ENCODE measurements at regions not wholly inside any gene's neighbourhood (a gene's known extent, or its start where the extent isn't known, plus 50 kb on each side); places are given as distances from the start of the nearest gene placed in this dataset.

GRCh38 chr6:165991341-165991740 lies 176.3 kb downstream of the TBXT start:
- no peak for DNase-seq
- no peaks in the 10 kb centered on the region for H3K4me1 ChIP-seq (ENCODE audit: control insufficient read depth in 2 of 2, insufficient read depth in 2 of 2, low read length in 2 of 2)
- POLR2A ChIA-PET = no interaction called here
- no peaks in the 10 kb centered on the region for H3K36me3 ChIP-seq (replicated peaks in 1 of 2; ENCODE audit: control extremely low read depth in 1 of 2, control insufficient read depth in 1 of 2, extremely low read depth in 1 of 2, insufficient read depth in 2 of 2, low read length in 1 of 2)
- no peak for ATAC-seq (ENCODE audit: low read depth)
- peaks cover 10% of the 10 kb centered on the region for H3K4me1 Mint-ChIP-seq
- no peak for TF ChIP-seq CTCF (IDR thresholded peaks at IDR 0.05)
- TF ChIP-seq EZH2 (IDR thresholded peaks at IDR 0.05; ENCODE audit: borderline replicate concordance, insufficient read depth, low read depth, low read length, poor library complexity, severe bottlenecking) = no peak
- peaks cover 0 to 4% (median 0%) of the 10 kb centered on the region in 3 donors for H3K9me3 ChIP-seq (ENCODE audit: control extremely low read depth in 1 of 3, control insufficient read depth in 2 of 3, insufficient read depth in 1 of 3, low read length in 2 of 3)
- no peak overlapping the region for H3K27ac ChIP-seq (ENCODE audit: low read length in 2 of 2)
- peaks cover 51% of the 10 kb centered on the region for H3K27me3 Mint-ChIP-seq
- WGBS (ENCODE audit: insufficient coverage) = 84% methylated on average over 14 of the region's 14 CpGs
- no peak overlapping the region for H3K27ac Mint-ChIP-seq
- H3K4me2 ChIP-seq (replicated peaks; ENCODE audit: low read depth, low read length, poor library complexity, severe bottlenecking) = no peak overlapping the region
- intact Hi-C loops (cut with micrococcal nuclease) = no loop called here
- H3K27me3 ChIP-seq (replicated peaks in 1 of 4; ENCODE audit: control extremely low read depth in 1 of 4, control insufficient read depth in 3 of 4, insufficient read depth in 4 of 4, low read length in 3 of 4) = peaks cover 0 to 26% (median 1%) of the 10 kb centered on the region in 4 experiments
- CTCF ChIA-PET = no interaction called here
- H3K9ac ChIP-seq (ENCODE audit: low read length) = no peak overlapping the region
- no peak overlapping the region for H3K4me3 ChIP-seq (ENCODE audit: control extremely low read depth in 1 of 5, extremely low read depth in 1 of 5, insufficient read depth in 1 of 5, low read depth in 2 of 5, low read length in 4 of 5)
- no peak overlapping the region for H3K4me3 Mint-ChIP-seq
- H3K79me2 ChIP-seq (ENCODE audit: control insufficient read depth, insufficient read depth, low read length) = no peaks in the 10 kb centered on the region
- no peak overlapping the region for H2AFZ ChIP-seq (ENCODE audit: insufficient read depth, low read depth, low read length, poor library complexity, severe bottlenecking)
- no peaks in the 10 kb centered on the region for H4K20me1 ChIP-seq (ENCODE audit: control insufficient read depth, insufficient read depth, low read length, poor library complexity, severe bottlenecking)
- no peaks in the 10 kb centered on the region for H3K9me3 Mint-ChIP-seq (ENCODE audit: insufficient read depth)

- Mint-ChIP-seq H3K27ac (no peak overlapping the region), H3K4me3 (no peak overlapping the region), H3K27me3 (peaks cover 56% of the 10 kb centered on the region), H3K9me3 (ENCODE audit: insufficient read depth) (no peaks in the 10 kb centered on the region), H3K4me1 (peaks cover 10% of the 10 kb centered on the region)
- Histone ChIP-seq H3K9me3 (ENCODE audit: control extremely low read depth in 1 of 3, control insufficient read depth in 2 of 3, insufficient read depth in 1 of 3, low read length in 2 of 3) (peaks cover 0 to 4% (median 0%) of the 10 kb centered on the region in 3 donors), H2AFZ (ENCODE audit: insufficient read depth, low read depth, low read length, poor library complexity, severe bottlenecking) (no peak overlapping the region), H3K9ac (ENCODE audit: low read length) (no peak overlapping the region), H3K4me2 (replicated peaks; ENCODE audit: low read depth, low read length, poor library complexity, severe bottlenecking) (no peak overlapping the region), H3K4me3 (ENCODE audit: control extremely low read depth in 1 of 5, extremely low read depth in 1 of 5, insufficient read depth in 1 of 5, low read depth in 2 of 5, low read length in 4 of 5) (no peak overlapping the region), H3K36me3 (replicated peaks in 1 of 2; ENCODE audit: control extremely low read depth in 1 of 2, control insufficient read depth in 1 of 2, extremely low read depth in 1 of 2, insufficient read depth in 2 of 2, low read length in 1 of 2) (no peaks in the 10 kb centered on the region), H3K27me3 (replicated peaks in 1 of 4; ENCODE audit: control extremely low read depth in 1 of 4, control insufficient read depth in 3 of 4, insufficient read depth in 4 of 4, low read length in 3 of 4) (peaks cover 0 to 36% (median 1%) of the 10 kb centered on the region in 4 experiments), H3K27ac (ENCODE audit: low read length in 2 of 2) (no peak overlapping the region), H3K4me1 (ENCODE audit: control insufficient read depth in 2 of 2, insufficient read depth in 2 of 2, low read length in 2 of 2) (no peaks in the 10 kb centered on the region), H4K20me1 (ENCODE audit: control insufficient read depth, insufficient read depth, low read length, poor library complexity, severe bottlenecking) (no peaks in the 10 kb centered on the region), H3K79me2 (ENCODE audit: control insufficient read depth, insufficient read depth, low read length) (no peaks in the 10 kb centered on the region)
- 44% methylated on average over 2 of the region's 2 CpGs for WGBS (ENCODE audit: insufficient coverage)
- CTCF ChIA-PET = no interaction called here
- DNase-seq (no peak), ATAC-seq (ENCODE audit: low read depth) (no peak)
- POLR2A ChIA-PET = no interaction called here
- no peak for TF ChIP-seq EZH2 (IDR thresholded peaks at IDR 0.05; ENCODE audit: borderline replicate concordance, insufficient read depth, low read depth, low read length, poor library complexity, severe bottlenecking)
- intact Hi-C loops (cut with micrococcal nuclease) = no loop called here
Measured at GRCh38 chr6:165990216-165990615, 177.4 kb downstream of the TBXT start.

Data from B cell (primary cell).